ENCODE measurements at regions not wholly inside any gene's neighbourhood (a gene's known extent, or its start where the extent isn't known, plus 50 kb on each side); places are given as distances from the start of the nearest gene placed in this dataset.

DNA sequence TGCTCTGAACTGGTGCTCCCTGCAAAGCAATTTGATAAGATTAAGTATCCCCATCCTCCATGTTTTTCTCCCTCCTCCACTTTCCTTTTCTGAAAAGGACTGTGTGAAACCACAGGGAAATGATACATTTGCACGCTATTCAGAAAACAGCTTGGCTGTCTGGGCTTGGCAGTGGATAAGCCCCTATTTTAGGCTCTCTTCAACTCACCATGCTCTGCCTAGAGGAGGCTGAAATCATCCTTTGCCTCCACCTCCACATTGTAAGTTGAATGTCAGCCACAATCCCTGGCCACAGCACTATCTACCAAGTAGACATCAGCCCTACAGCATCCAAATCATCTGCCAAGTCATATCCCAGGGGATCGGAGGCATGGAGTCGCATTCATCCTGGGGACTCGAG, 642.3 kb downstream of the RPS29 start:
- TF ChIP-seq, protein P1, sequence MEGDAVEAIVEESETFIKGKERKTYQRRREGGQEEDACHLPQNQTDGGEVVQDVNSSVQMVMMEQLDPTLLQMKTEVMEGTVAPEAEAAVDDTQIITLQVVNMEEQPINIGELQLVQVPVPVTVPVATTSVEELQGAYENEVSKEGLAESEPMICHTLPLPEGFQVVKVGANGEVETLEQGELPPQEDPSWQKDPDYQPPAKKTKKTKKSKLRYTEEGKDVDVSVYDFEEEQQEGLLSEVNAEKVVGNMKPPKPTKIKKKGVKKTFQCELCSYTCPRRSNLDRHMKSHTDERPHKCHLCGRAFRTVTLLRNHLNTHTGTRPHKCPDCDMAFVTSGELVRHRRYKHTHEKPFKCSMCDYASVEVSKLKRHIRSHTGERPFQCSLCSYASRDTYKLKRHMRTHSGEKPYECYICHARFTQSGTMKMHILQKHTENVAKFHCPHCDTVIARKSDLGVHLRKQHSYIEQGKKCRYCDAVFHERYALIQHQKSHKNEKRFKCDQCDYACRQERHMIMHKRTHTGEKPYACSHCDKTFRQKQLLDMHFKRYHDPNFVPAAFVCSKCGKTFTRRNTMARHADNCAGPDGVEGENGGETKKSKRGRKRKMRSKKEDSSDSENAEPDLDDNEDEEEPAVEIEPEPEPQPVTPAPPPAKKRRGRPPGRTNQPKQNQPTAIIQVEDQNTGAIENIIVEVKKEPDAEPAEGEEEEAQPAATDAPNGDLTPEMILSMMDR (IDR thresholded peaks at IDR 0.05), result no peak
- no peak for TF ChIP-seq POLR2A (IDR thresholded peaks at IDR 0.05)
